ENCODE measurements at regions not wholly inside any gene's neighbourhood (a gene's known extent, or its start where the extent isn't known, plus 50 kb on each side); places are given as distances from the start of the nearest gene placed in this dataset.

- Histone ChIP-seq H3K14ac (ENCODE audit: insufficient read depth, low read length) (no peak overlapping the region), H3K9ac (ENCODE audit: extremely low read depth, insufficient read length, low read length) (no peak overlapping the region), H3K56ac (ENCODE audit: insufficient read length, low read depth, low read length) (no peak overlapping the region), H3K9me3 (ENCODE audit: control insufficient read depth, low read depth, low read length) (no peaks in the 10 kb centered on the region), H4K5ac (ENCODE audit: insufficient read length, low read depth, low read length) (no peak overlapping the region), H3K4ac (ENCODE audit: low read depth, low read length) (no peak overlapping the region), H3T11ph (ENCODE audit: low read length) (no peak overlapping the region), H2AFZ (ENCODE audit: low read length) (no peak overlapping the region), H4K91ac (ENCODE audit: insufficient read length, low read depth, low read length) (no peak overlapping the region), H3K27ac (ENCODE audit: insufficient read length, low read depth, low read length) (no peak overlapping the region), H3K79me1 (ENCODE audit: insufficient read depth, low read depth, low read length, poor library complexity, severe bottlenecking) (no peaks in the 10 kb centered on the region), H3K4me2 (ENCODE audit: insufficient read depth, insufficient read length, low read length) (no peak overlapping the region), H2AK5ac (ENCODE audit: insufficient read length, low read length) (no peak overlapping the region), H3K23me2 (ENCODE audit: insufficient read length, low read depth, low read length, poor library complexity, severe bottlenecking) (no peaks in the 10 kb centered on the region), H2BK120ac (ENCODE audit: low read depth, low read length, poor library complexity, severe bottlenecking) (no peak overlapping the region), H3K18ac (ENCODE audit: insufficient read length, low read depth, low read length) (no peak overlapping the region), H2BK20ac (ENCODE audit: low read depth, low read length, poor library complexity, severe bottlenecking) (no peak overlapping the region), H3K79me2 (ENCODE audit: insufficient read depth, low read length) (peaks cover 6% of the 10 kb centered on the region; the same call in 1 of the 2 replicates), H4K8ac (replicated peaks; ENCODE audit: insufficient read length, low read depth, low read length) (no peak overlapping the region), H2BK5ac (ENCODE audit: insufficient read length, low read length) (no peak overlapping the region), H3K27me3 (ENCODE audit: insufficient read depth, low read length) (no peaks in the 10 kb centered on the region), H3K4me1 (ENCODE audit: insufficient read depth, low read length) (peaks cover 38% of the 10 kb centered on the region), H2BK15ac (ENCODE audit: low read depth, low read length) (no peak overlapping the region), H4K20me1 (ENCODE audit: control insufficient read depth, insufficient read depth, insufficient read length) (no peaks in the 10 kb centered on the region), H3K23ac (ENCODE audit: insufficient read length, low read depth, low read length) (no peak overlapping the region), H2BK12ac (ENCODE audit: insufficient read length, low read depth, low read length) (no peak overlapping the region)
- no peak overlapping the region for H3K4me3 Mint-ChIP-seq
- DNase-seq: no peak
- no peak for TF ChIP-seq CTCF (conservative IDR thresholded peaks at IDR 0.05)
- no peaks in the 10 kb centered on the region for H3K36me3 Mint-ChIP-seq (ENCODE audit: insufficient read depth in 1 of 3, low read depth in 3 of 3)
- peak overlapping the region in 1 of 3 experiments; percentile 97; a peak in 3 of 7 replicates for H3K27ac Mint-ChIP-seq
- H3K9me3 Mint-ChIP-seq: no peaks in the 10 kb centered on the region
- peaks cover 71 to 82% of the 10 kb centered on the region in 2 experiments for H3K4me1 Mint-ChIP-seq
- no peaks in the 10 kb centered on the region for H3K27me3 Mint-ChIP-seq (ENCODE audit: low read depth)
Observed at GRCh38 chr11:92308366-92308765, 83.7 kb downstream of the FAT3 start.
